Peyer's patch (tissue), 4 donors: ENCODE measurements at regions not wholly inside any gene's neighbourhood (a gene's known extent, or its start where the extent isn't known, plus 50 kb on each side); places are given as distances from the start of the nearest gene placed in this dataset.

ENCODE experiments used
- DNase-seq, 3 donors: peaks; one replicate each; pipeline ENCODE4 v3.0.0-alpha.2; 2017 to 2019
- H3K27ac ChIP-seq, 4 donors: fragments of 200-600 bp; sonication (generic); one replicate each; pipeline ENCODE4 v1.5.1; 2016 to 2019
- H3K27me3 ChIP-seq, 2 donors: fragments of 200-600 bp; sonication (generic); one replicate each; pipeline ENCODE4 v1.5.1; 2019
- H3K36me3 ChIP-seq, 3 donors: fragments of 200-600 bp; sonication (generic); one replicate each; pipeline ENCODE4 v1.5.1; 2016 to 2019
- H3K4me1 ChIP-seq, 4 donors: fragments of 200-600 bp; sonication (generic); one replicate each; pipeline ENCODE4 v1.5.1; 2016 to 2019
- H3K4me3 ChIP-seq, 4 donors: fragments of 200-600 bp; sonication (generic); 1 replicate in 3 of 4; 2 replicates in 1 of 4; pipeline ENCODE4 v1.5.1; 2016 to 2019; ENCODE audit warnings: mild to moderate bottlenecking in 1 of 4
- H3K9me3 ChIP-seq, 4 donors: fragments of 200-600 bp; sonication (generic); one replicate each; pipeline ENCODE4 v1.5.1; 2016 to 2019; ENCODE audit warnings: mild to moderate bottlenecking in 1 of 4
- POLR2A ChIP-seq, 2 donors: fragments of 450-650 bp; IDR thresholded peaks; one replicate each; pipeline ENCODE4 v1.5.1; 2017; ENCODE audit warnings: antibody characterized with exemption in 2 of 2, mild to moderate bottlenecking in 2 of 2, moderate library complexity in 2 of 2
- TF ChIP-seq, protein P1 (sequence below), 6 experiments: fragments of 450-650 bp in 4 of 6; fragments of 200-600 bp in 2 of 6; sonication (generic) in 1 of 6; IDR thresholded peaks; one replicate each; pipeline ENCODE4 v1.5.1; 2017 to 2019; ENCODE audit warnings: antibody characterized with exemption in 6 of 6, mild to moderate bottlenecking in 3 of 6, moderate library complexity in 1 of 6

DNA sequence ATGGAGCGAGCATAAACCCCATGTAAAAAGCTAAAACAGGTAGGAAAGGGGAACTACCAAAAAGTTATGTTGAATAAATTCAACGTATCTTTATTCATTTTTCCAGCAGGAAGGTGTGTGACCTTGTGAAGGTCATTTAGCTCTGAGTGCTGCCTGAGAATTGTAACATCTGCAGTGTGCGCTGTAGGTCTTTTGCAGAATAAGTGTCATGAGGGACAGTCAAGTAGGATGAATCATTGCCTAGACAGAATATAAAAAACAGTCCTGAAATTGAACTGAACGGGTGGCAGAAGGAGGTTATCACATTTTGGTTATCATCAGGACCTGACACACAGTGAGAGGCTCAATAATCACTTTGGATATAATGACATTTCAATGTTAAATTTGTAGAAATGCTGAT is 334.8 kb upstream of the NOVA1 start:
- Histone ChIP-seq H3K4me1 (no peaks in the 10 kb centered on the region), H3K9me3 (no peaks in the 10 kb centered on the region), H3K4me3 (no peak overlapping the region), H3K27me3 (no peaks in the 10 kb centered on the region), H3K36me3 (no peaks in the 10 kb centered on the region), H3K27ac (no peak overlapping the region)
- DNase-seq = no peak
- TF ChIP-seq, protein P1, sequence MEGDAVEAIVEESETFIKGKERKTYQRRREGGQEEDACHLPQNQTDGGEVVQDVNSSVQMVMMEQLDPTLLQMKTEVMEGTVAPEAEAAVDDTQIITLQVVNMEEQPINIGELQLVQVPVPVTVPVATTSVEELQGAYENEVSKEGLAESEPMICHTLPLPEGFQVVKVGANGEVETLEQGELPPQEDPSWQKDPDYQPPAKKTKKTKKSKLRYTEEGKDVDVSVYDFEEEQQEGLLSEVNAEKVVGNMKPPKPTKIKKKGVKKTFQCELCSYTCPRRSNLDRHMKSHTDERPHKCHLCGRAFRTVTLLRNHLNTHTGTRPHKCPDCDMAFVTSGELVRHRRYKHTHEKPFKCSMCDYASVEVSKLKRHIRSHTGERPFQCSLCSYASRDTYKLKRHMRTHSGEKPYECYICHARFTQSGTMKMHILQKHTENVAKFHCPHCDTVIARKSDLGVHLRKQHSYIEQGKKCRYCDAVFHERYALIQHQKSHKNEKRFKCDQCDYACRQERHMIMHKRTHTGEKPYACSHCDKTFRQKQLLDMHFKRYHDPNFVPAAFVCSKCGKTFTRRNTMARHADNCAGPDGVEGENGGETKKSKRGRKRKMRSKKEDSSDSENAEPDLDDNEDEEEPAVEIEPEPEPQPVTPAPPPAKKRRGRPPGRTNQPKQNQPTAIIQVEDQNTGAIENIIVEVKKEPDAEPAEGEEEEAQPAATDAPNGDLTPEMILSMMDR (IDR thresholded peaks at IDR 0.05) = no peak
- no peak for TF ChIP-seq POLR2A (IDR thresholded peaks at IDR 0.05)

DNA sequence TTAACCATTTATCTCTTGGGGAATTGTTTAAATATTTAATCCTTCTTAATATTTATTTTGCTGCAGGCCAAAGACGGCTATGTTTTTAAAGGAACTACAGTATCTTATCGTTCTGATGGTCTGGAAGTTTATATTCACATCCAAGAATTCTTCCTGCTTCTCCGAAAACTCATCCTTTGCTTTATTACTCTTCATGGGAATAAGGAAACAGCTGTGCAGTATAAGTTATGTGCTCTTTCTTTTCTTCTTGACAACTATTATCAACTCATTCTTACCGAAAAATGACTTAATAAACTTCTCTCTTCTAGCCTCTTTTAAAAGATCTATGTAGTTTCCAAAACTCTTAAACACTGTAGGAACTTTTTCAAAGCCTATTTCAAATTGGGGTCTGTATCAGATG is 335.6 kb upstream of the NOVA1 start:
- no peak overlapping the region for H3K4me3 ChIP-seq
- no peaks in the 10 kb centered on the region for H3K9me3 ChIP-seq
- no peak for DNase-seq
- H3K27ac ChIP-seq = no peak overlapping the region
- H3K36me3 ChIP-seq = no peaks in the 10 kb centered on the region
- TF ChIP-seq POLR2A (IDR thresholded peaks at IDR 0.05) = no peak
- TF ChIP-seq, protein P1 (IDR thresholded peaks at IDR 0.05) = no peak
- H3K27me3 ChIP-seq = no peaks in the 10 kb centered on the region
- H3K4me1 ChIP-seq = no peaks in the 10 kb centered on the region

DNA sequence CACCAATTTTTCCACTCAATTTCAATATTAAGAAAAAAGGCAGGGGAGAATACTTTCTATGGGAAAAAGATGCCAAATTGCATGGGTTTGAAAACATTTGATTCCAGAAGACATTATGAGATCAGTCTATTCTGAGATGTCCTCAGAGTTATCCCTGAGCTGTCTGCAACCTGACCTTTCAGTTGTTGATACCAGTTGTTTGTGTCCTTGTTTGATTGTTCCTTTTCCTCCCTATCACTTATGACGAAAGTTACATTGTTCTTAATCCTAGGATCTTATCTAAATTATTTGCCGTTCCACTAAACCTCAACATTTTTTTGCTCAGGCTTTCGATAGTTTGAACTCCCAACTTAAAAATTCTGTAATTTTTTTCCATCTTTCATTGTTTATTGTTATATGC is 336.3 kb upstream of the NOVA1 start:
- Histone ChIP-seq H3K4me1 (no peaks in the 10 kb centered on the region), H3K27me3 (no peaks in the 10 kb centered on the region), H3K36me3 (no peaks in the 10 kb centered on the region), H3K27ac (no peak overlapping the region), H3K9me3 (no peaks in the 10 kb centered on the region), H3K4me3 (no peak overlapping the region)
- TF ChIP-seq, protein P1 (IDR thresholded peaks at IDR 0.05) = no peak
- TF ChIP-seq POLR2A (IDR thresholded peaks at IDR 0.05) = no peak
- DNase-seq = no peak

DNA sequence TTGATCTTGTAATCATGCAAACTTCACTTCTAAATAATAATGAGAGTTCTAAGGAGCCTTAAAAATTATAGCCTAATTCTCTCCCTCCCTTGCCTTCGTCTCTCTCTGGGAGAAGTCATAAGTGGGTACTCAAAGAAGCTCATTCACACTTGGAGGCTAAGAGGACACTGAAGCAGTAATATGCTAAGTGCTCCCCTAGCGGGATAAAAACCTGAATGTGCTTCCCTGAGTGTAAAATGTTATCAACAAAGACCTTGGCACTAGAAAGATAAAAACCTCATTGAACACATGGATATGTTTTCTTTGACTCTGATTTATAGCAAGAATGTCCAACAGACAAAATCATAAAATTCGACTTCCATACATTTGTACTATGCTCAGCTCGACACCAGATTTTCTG is 337.9 kb upstream of the NOVA1 start:
- Histone ChIP-seq H3K27ac (no peak overlapping the region), H3K9me3 (no peaks in the 10 kb centered on the region), H3K4me3 (no peak overlapping the region), H3K4me1 (no peaks in the 10 kb centered on the region), H3K36me3 (no peaks in the 10 kb centered on the region), H3K27me3 (no peaks in the 10 kb centered on the region)
- DNase-seq = no peak
- TF ChIP-seq, protein P1 (IDR thresholded peaks at IDR 0.05) = no peak
- TF ChIP-seq POLR2A (IDR thresholded peaks at IDR 0.05) = no peak

DNA sequence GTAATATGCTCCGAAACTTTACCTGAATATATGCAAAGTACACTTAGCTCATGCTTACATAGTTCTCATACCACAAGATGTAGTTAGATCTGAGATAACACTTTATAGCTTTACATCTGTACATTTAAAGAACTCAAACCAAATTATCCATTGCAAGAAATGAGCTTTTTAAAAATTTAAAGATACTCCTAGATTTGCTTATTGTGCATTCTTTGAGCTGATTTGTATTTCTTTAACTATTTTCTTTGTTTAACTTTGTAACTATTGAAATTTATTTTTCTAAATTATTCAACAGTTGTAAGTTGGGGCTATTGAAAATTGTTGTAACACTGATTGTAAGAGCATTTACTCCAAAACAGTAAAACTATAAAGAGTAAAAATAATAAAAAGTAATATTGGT is 340.2 kb upstream of the NOVA1 start:
- DNase-seq = no peak
- H3K4me3 ChIP-seq = no peak overlapping the region
- TF ChIP-seq, protein P1 (IDR thresholded peaks at IDR 0.05) = no peak
- no peak for TF ChIP-seq POLR2A (IDR thresholded peaks at IDR 0.05)
- no peak overlapping the region for H3K27ac ChIP-seq
- H3K36me3 ChIP-seq = no peaks in the 10 kb centered on the region
- no peaks in the 10 kb centered on the region for H3K4me1 ChIP-seq
- H3K9me3 ChIP-seq = peaks cover 0 to 2% (median 0%) of the 10 kb centered on the region in 4 donors
- no peaks in the 10 kb centered on the region for H3K27me3 ChIP-seq

DNA sequence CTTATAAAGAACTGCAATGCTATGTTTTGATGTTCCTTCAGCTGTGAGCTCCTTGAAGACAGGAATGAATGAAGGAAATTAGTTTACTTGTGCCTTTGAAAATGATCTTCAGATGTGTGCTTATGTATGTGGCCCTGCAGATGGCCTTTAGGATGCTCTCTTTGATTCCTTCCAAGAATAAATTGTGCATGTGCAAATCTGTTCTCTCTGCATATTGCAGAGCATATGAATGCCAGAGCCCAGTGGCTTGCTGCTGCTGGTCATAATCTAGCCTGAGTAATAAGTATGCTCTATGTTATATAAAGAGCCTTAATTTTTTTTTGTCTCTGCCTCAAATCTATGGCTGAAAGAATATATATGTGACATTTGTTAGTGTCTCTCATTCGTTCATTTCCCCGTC is 341.9 kb upstream of the NOVA1 start:
- no peaks in the 10 kb centered on the region for H3K36me3 ChIP-seq
- H3K4me1 ChIP-seq = no peaks in the 10 kb centered on the region
- no peak overlapping the region for H3K4me3 ChIP-seq
- peaks cover 0 to 2% (median 0%) of the 10 kb centered on the region in 4 donors for H3K9me3 ChIP-seq
- no peak overlapping the region for H3K27ac ChIP-seq
- no peak for DNase-seq
- no peaks in the 10 kb centered on the region for H3K27me3 ChIP-seq
- TF ChIP-seq, protein P1 (IDR thresholded peaks at IDR 0.05) = no peak
- no peak for TF ChIP-seq POLR2A (IDR thresholded peaks at IDR 0.05)
